H1 (cell line): ENCODE measurements at regions not wholly inside any gene's neighbourhood (a gene's known extent, or its start where the extent isn't known, plus 50 kb on each side); places are given as distances from the start of the nearest gene placed in this dataset.
"Not testable (repeated sequence)": the region's sequence is repeated elsewhere in the genome, so short reads cannot be mapped to it uniquely, and the experiment has no call there.

Source experiments
- CTCF ChIA-PET: fragments of 300-600 bp; sonication (Branson Sonifier 250); formaldehyde crosslinking; loops from one replicate; lab custom pipeline; 2021; ENCODE audit not compliant: partially characterized antibody; lab: Charles Lee
- POLR2A ChIA-PET: fragments of 300-600 bp; sonication (Branson Sonifier 250); formaldehyde crosslinking; loops from one replicate; lab custom pipeline; 2021; ENCODE audit warnings: inconsistent platforms; ENCODE audit not compliant: partially characterized antibody; lab: Charles Lee
- DNase-seq, 2 experiments: peaks; one replicate each; pipeline versions ENCODE4 v3.0.0 to v3.0.0-alpha.2; 2010 to 2022; ENCODE audit warnings: low spot score in 2 of 2, low read depth in 1 of 2, mixed read lengths in 1 of 2
- FAIRE-seq: peaks from 2 replicates; lab custom pipeline; 2011; peaks lifted over from hg19 to GRCh38; lab: Jason Lieb, UNC
- H2AFZ ChIP-seq: 2 replicates; pipeline ENCODE4 v1.8.1; 2012; ENCODE audit warnings: low read length, inconsistent platforms
- H2AK5ac ChIP-seq: 2 replicates; pipeline ENCODE4 v1.6.1; 2013; ENCODE audit warnings: low read depth, low read length
- H2BK120ac ChIP-seq: replicated peaks from 2 replicates; pipeline ENCODE3; 2013; ENCODE audit warnings: low read depth, low read length, inconsistent platforms
- H2BK12ac ChIP-seq: 2 replicates; pipeline ENCODE4 v1.6.1; 2013; ENCODE audit warnings: low read depth, low read length
- H2BK15ac ChIP-seq: 2 replicates; pipeline ENCODE4 v1.6.1; 2013; ENCODE audit warnings: low read length
- H2BK20ac ChIP-seq: 2 replicates; pipeline ENCODE4 v1.6.1; 2013; ENCODE audit warnings: low read length
- H2BK5ac ChIP-seq: 2 replicates; pipeline ENCODE4 v1.6.1; 2013; ENCODE audit warnings: low read depth, low read length
- H3K14ac ChIP-seq: 2 replicates; pipeline ENCODE4 v1.6.1; 2013; ENCODE audit warnings: inconsistent platforms; ENCODE audit not compliant: insufficient read length
- H3K18ac ChIP-seq: 2 replicates; pipeline ENCODE4 v1.6.1; 2013; ENCODE audit warnings: low read length; ENCODE audit errors: extremely low read depth
- H3K23ac ChIP-seq: 2 replicates; pipeline ENCODE4 v1.6.1; 2013; ENCODE audit warnings: inconsistent platforms; ENCODE audit not compliant: insufficient read length
- H3K23me2 ChIP-seq: 2 replicates; pipeline ENCODE4 v1.6.1; 2013; ENCODE audit warnings: low read depth, low read length
- H3K27ac ChIP-seq: 2 replicates; pipeline ENCODE4 v1.6.1; 2011; ENCODE audit warnings: low read depth, low read length, inconsistent platforms
- H3K27me3 ChIP-seq, 4 experiments: replicated peaks in 1 of 4; 1 replicate in 1 of 4; 2 replicates in 3 of 4; pipeline versions ENCODE4 v1.6.1 to v1.8.1; 2011 to 2013; ENCODE audit warnings: low read length in 3 of 4, mild to moderate bottlenecking in 3 of 4, inconsistent platforms in 2 of 4, mixed read lengths in 2 of 4, moderate library complexity in 1 of 4; ENCODE audit not compliant: control insufficient read depth in 3 of 4, insufficient read depth in 3 of 4; ENCODE audit errors: extremely low read depth in 1 of 4
- H3K36me3 ChIP-seq, 4 experiments: 2 replicates each; pipeline versions ENCODE4 v1.6.1 to v1.8.1; 2011 to 2013; ENCODE audit warnings: mild to moderate bottlenecking in 4 of 4, low read length in 3 of 4, moderate library complexity in 2 of 4, control low read depth in 1 of 4, inconsistent platforms in 1 of 4; ENCODE audit not compliant: insufficient read depth in 4 of 4, control insufficient read depth in 2 of 4
- H3K4ac ChIP-seq: replicated peaks from 2 replicates; pipeline ENCODE3; 2013; ENCODE audit warnings: low read length, low read depth, mixed read lengths, inconsistent platforms; ENCODE audit not compliant: insufficient read length
- H3K4me1 ChIP-seq, 4 experiments: replicated peaks in 1 of 4; 1 replicate in 1 of 4; 2 replicates in 3 of 4; pipeline versions ENCODE4 v1.6.1 to v1.8.1; 2011 to 2013; ENCODE audit warnings: low read length in 3 of 4, inconsistent platforms in 2 of 4, mixed read lengths in 1 of 4; ENCODE audit not compliant: insufficient read depth in 4 of 4, control insufficient read depth in 3 of 4
- H3K4me2 ChIP-seq, 2 experiments: 2 replicates each; pipeline versions ENCODE4 v1.6.1 to v1.8.1; 2011 to 2013; ENCODE audit warnings: low read depth in 2 of 2, low read length in 2 of 2, control low read depth in 1 of 2, inconsistent platforms in 1 of 2, mild to moderate bottlenecking in 1 of 2; ENCODE audit not compliant: insufficient read depth in 1 of 2
- H3K4me3 ChIP-seq, 4 experiments: fragments of 200-600, 300-600 bp in 1 of 4; sonication (generic), shearing (Covaris generic), sonication (Bioruptor Twin) in 1 of 4; 2 replicates each; pipeline versions ENCODE4 v1.5.1 to v1.8.1; 2011 to 2016; ENCODE audit warnings: low read length in 4 of 4, low read depth in 3 of 4, control low read depth in 2 of 4, inconsistent platforms in 2 of 4, mild to moderate bottlenecking in 2 of 4, mixed read lengths in 1 of 4, moderate library complexity in 1 of 4; ENCODE audit not compliant: insufficient read depth in 2 of 4; ENCODE audit errors: extremely low read depth in 1 of 4
- H3K56ac ChIP-seq: replicated peaks from 2 replicates; pipeline ENCODE3; 2013; ENCODE audit warnings: low read depth, mild to moderate bottlenecking, mixed read lengths, low read length, inconsistent platforms; ENCODE audit not compliant: insufficient read length
- H3K79me1 ChIP-seq: 2 replicates; pipeline ENCODE4 v1.6.1; 2013; ENCODE audit warnings: low read depth, low read length, control low read depth
- H3K79me2 ChIP-seq, 2 experiments: 2 replicates each; pipeline versions ENCODE4 v1.6.1 to v1.8.1; 2012 to 2013; ENCODE audit warnings: low read length in 2 of 2, mild to moderate bottlenecking in 2 of 2, inconsistent platforms in 1 of 2; ENCODE audit not compliant: insufficient read depth in 2 of 2, control insufficient read depth in 1 of 2
- H3K9ac ChIP-seq, 4 experiments: replicated peaks in 1 of 4; 1 replicate in 1 of 4; 2 replicates in 3 of 4; pipeline versions ENCODE4 v1.6.1 to v1.8.1; 2011 to 2013; ENCODE audit warnings: low read depth in 3 of 4, low read length in 3 of 4, control low read depth in 2 of 4, mild to moderate bottlenecking in 2 of 4, moderate library complexity in 2 of 4, inconsistent platforms in 1 of 4; ENCODE audit errors: extremely low read depth in 1 of 4
- H3K9me3 ChIP-seq, 2 experiments: 2 replicates each; pipeline versions ENCODE4 v1.6.1 to v1.8.1; 2012 to 2013; ENCODE audit warnings: mild to moderate bottlenecking in 2 of 2, moderate library complexity in 2 of 2, control low read depth in 1 of 2, inconsistent platforms in 1 of 2, low read depth in 1 of 2, low read length in 1 of 2, mixed read lengths in 1 of 2; ENCODE audit not compliant: insufficient read depth in 2 of 2
- H4K20me1 ChIP-seq, 2 experiments: replicated peaks in 1 of 2; 2 replicates each; pipeline versions ENCODE3 to v1.8.1; 2011 to 2013; ENCODE audit warnings: inconsistent platforms in 2 of 2, low read length in 2 of 2, mild to moderate bottlenecking in 1 of 2; ENCODE audit not compliant: insufficient read depth in 2 of 2, control insufficient read depth in 1 of 2
- H4K5ac ChIP-seq: 2 replicates; pipeline ENCODE4 v1.6.1; 2013; ENCODE audit warnings: low read length, low read depth, mixed read lengths, inconsistent platforms; ENCODE audit not compliant: insufficient read length
- H4K8ac ChIP-seq: 2 replicates; pipeline ENCODE4 v1.8.0; 2013; ENCODE audit warnings: mild to moderate bottlenecking, moderate library complexity, low read length, inconsistent platforms; ENCODE audit not compliant: insufficient read depth; ENCODE audit errors: extremely low read depth
- H4K91ac ChIP-seq: replicated peaks from 2 replicates; pipeline ENCODE3; 2013; ENCODE audit warnings: low read length, mixed read lengths, inconsistent platforms; ENCODE audit not compliant: insufficient read length
- WGBS, 2 experiments: shearing (Covaris generic) in 1 of 2; methylation state at CpG; one replicate each; pipeline versions ENCODE4 v1.1.6 to v1.1.7; 2013 to 2015; ENCODE audit warnings: low lambda C conversion rate in 2 of 2, mixed read lengths in 2 of 2, inconsistent platforms in 1 of 2, low coverage in 1 of 2, missing lambda C conversion rate in 1 of 2; ENCODE audit not compliant: insufficient replicate concordance in 2 of 2, insufficient coverage in 1 of 2, insufficient read length in 1 of 2; ENCODE audit errors: extremely low coverage in 1 of 2, missing lambda C conversion rate in 1 of 2; 5-methylcytosine and 5-hydroxymethylcytosine counted together

GRCh38 chr7:66489065-66489464 is 139.6 kb upstream of the KCTD7 start:
- H4K20me1 ChIP-seq, H4K5ac ChIP-seq, H3K4me2 ChIP-seq, H2BK12ac ChIP-seq, H2BK120ac ChIP-seq, H2BK5ac ChIP-seq, H2BK20ac ChIP-seq, H3K9me3 ChIP-seq, H3K36me3 ChIP-seq, H3K56ac ChIP-seq, H4K91ac ChIP-seq, DNase-seq, H3K27ac ChIP-seq, H3K9ac ChIP-seq, FAIRE-seq, H3K14ac ChIP-seq, H3K79me1 ChIP-seq, H2AFZ ChIP-seq, H3K18ac ChIP-seq, H4K8ac ChIP-seq, H3K23me2 ChIP-seq, H2BK15ac ChIP-seq, H3K4me3 ChIP-seq, H2AK5ac ChIP-seq, H3K23ac ChIP-seq, H3K4me1 ChIP-seq, H3K4ac ChIP-seq, H3K27me3 ChIP-seq, CTCF ChIA-PET, H3K79me2 ChIP-seq, POLR2A ChIA-PET: not testable (repeated sequence)
- 99% methylated on average over 8 of the region's 8 CpGs; no CpG with 5 or more reads in 1 of the 2 experiments for WGBS, 2 experiments

DNA sequence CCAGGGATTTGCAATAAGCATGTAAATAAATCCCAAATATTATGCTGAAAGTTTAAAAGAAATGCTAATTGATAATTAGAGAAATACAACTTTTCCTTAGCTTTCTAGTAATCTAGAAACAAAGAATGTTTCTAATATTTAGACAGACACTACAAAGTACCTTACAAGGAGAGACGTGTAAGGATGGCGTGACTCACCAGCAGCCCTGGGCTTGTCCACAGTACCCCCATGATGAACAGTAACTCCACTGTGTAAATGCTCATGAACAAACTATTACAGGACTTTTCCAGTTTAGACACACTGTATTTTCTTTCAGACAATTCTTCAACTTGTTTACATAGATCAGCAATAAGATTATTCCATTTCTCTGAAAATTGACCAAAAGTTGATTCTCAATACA is 138.9 kb upstream of the KCTD7 start:
- H2BK5ac ChIP-seq, H3K14ac ChIP-seq, H3K4me2 ChIP-seq, H4K5ac ChIP-seq, H4K20me1 ChIP-seq, H3K23ac ChIP-seq, CTCF ChIA-PET, H3K23me2 ChIP-seq, H3K36me3 ChIP-seq, H4K91ac ChIP-seq, H3K79me2 ChIP-seq, H3K27me3 ChIP-seq, H2BK120ac ChIP-seq, H2BK20ac ChIP-seq, H4K8ac ChIP-seq, H3K79me1 ChIP-seq, H2AFZ ChIP-seq, H2AK5ac ChIP-seq, H3K18ac ChIP-seq, FAIRE-seq, H2BK12ac ChIP-seq, H3K9me3 ChIP-seq, H3K9ac ChIP-seq, H3K27ac ChIP-seq, POLR2A ChIA-PET, H3K4me1 ChIP-seq, H3K4ac ChIP-seq, H3K56ac ChIP-seq, H2BK15ac ChIP-seq, H3K4me3 ChIP-seq, DNase-seq: not testable (repeated sequence)
- 49% methylated on average over 2 of the region's 2 CpGs; no CpG with 5 or more reads in 1 of the 2 experiments for WGBS, 2 experiments
